Stimulated activated CD8-positive, alpha-beta memory T cell treated with anti-CD3 and anti-CD28 coated beads, Interleukin-4, amount 100 ng/mL, for 1 hour (primary cell): ENCODE measurements at regions not wholly inside any gene's neighbourhood (a gene's known extent, or its start where the extent isn't known, plus 50 kb on each side); places are given as distances from the start of the nearest gene placed in this dataset.

Experiments
- DNase-seq, 2 donors: peaks; one replicate each; pipeline ENCODE4 v3.0.0-alpha.2; 2020; ENCODE audit warnings: low read depth in 2 of 2, low spot score in 1 of 2

GRCh38 chr10:110432814-110433565, 64.7 kb upstream of the DUSP5 start:
- no peak for DNase-seq

DNA sequence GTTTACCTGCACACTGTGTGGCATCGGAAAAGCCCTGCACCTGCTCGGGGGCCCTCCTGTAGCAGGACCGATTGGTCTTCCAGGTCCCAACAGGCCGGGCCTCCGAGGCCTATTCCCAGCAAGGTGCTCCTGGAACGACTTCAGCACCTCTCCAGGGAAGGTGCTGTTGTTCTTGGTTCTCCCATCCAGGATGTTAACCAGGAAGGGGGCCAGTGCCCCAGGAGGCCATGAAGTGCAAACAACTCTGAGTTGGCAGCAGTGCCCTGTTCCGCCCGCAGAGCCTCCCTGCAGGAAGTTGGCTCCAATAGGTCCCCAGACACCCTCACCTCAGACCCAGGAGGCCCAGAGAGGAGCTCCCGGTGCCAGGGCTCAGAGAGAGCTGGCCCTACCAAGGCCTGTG, 64.0 kb upstream of the DUSP5 start:
- no peak for DNase-seq

- no peak for DNase-seq
Measured at GRCh38 chr10:110434489-110435096, 63.1 kb upstream of the DUSP5 start.

DNA sequence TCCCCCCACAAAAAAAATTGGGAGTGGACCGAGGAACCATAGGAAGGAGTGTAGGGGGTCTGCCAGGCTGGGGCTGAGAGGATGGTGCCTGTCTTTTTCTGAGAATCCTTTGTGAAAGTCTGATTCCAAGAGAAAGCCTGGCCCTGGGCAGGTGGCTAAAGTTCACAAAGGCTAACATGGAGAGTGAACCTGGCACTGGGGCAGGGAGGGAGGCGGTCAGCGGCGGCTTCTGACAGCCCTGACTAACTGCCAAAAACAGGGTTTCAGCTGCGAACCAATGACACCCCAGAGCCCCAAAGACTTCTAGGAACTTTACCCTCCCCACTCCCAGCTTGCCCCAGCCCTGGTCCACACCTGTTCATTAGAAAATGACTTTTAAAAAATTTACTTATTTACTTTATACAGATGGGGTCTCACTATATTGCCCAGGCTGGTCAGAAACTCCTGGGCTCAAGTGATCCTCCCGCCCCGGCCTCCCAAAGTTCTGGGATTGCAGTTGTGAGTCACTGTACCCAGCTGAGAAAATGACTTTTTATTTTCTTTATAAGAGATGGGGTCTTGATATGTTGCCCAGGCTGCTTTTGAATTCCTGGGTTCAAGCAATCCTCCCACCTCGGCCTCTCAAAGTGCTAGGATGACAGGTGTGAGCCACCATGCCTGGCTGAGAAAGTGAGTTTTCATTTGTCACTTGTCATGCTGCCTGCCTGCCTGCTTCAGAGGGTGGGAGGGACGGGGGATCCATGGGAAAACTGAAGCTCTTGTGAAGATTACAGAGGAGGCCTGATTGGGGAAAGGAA, 61.0 kb upstream of the DUSP5 start:
- no peak for DNase-seq

DNA sequence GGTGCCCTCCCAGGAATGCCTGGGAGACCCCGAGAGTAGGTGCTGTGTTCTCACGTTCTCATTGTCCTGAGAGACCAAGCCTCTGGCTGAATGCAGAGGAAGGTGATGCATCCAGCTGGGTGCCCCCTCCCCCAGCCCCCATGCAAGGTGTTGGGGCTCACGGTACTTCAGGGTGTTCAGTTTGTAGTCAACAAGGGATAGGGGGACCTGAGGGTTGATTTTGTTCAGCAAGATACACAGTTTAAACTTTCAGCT, 60.4 kb upstream of the DUSP5 start:
- DNase-seq, result no peak

- DNase-seq, result no peak
Measured at GRCh38 chr10:110437761-110438341, 59.9 kb upstream of the DUSP5 start.

DNA sequence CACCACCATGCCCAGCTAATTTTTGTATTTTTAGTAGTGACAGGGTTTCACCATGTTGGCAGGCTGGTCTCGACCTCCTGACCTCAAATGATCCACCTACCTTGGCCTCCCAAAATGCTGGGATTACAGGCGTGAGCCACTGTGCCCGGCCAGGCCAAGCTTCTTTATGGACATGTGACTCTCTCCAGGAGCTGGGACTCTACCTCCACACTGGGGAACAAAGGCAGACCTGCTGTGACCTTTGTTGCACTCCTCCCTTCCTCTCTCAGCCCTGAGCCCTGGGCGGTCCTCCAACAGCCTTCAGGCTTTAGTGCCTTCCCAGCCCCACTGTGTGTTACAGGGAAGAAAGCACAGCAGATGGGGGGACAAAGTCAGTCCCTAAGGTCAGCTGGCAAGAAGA, 55.0 kb upstream of the DUSP5 start:
- no peak for DNase-seq

DNA sequence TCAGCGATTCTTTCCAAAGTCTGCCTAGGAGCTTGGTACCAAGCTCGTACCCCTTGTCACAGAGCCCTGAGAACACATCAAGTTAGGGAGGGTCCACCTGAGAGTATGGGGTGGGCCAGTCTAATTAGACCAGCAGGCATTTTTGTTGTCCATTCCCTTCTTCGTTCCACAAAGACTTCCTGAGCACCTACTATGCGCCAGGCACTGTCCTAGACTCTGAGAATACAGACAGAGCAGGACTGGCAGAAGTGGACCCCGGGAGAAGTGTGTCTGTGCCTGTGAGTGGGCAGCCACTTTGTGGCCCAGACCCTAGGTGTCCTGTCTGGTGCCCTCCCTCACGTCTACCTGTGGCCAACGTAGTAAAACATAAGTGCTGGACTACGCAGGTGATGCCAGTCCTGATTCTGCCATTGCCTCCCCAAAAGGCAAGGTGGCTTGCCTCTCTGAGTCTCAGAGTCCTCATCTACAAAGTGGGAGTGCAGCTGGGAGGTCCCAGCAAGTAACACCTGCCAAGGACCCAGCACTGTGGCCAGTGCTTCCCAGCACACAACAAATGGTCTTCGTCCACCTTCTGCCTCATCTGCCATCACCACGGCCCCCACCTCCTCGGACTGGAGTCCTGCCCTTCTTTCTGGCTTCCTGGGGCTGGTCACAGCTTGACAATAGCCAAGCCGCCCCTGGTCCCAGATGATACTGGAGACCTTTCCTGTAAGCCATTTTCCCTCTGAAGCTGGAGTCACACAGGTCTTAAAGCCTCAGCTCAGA, 54.3 kb upstream of the DUSP5 start:
- no peak for DNase-seq

DNA sequence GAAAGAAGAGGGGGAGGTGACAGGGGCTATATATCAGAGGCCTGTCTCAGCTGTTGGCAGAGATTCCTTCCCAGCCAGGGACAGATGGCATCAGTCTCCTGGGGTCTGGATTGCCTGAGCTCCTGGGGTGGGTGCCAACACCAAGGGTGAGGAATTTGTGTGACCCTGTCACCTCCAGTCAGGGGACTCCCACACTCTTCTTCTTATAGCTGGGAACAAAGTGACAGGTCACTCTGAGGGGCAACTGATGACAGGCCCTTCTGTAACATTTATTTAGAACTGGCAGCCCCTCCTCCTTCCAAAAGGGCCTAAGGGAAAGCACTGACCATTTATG, 53.7 kb upstream of the DUSP5 start:
- no peak for DNase-seq

GRCh38 chr10:110445871-110446270, 51.8 kb upstream of the DUSP5 start:
- no peak for DNase-seq

- no peak for DNase-seq
Measured at GRCh38 chr10:110446277-110446676, 51.4 kb upstream of the DUSP5 start.

DNA sequence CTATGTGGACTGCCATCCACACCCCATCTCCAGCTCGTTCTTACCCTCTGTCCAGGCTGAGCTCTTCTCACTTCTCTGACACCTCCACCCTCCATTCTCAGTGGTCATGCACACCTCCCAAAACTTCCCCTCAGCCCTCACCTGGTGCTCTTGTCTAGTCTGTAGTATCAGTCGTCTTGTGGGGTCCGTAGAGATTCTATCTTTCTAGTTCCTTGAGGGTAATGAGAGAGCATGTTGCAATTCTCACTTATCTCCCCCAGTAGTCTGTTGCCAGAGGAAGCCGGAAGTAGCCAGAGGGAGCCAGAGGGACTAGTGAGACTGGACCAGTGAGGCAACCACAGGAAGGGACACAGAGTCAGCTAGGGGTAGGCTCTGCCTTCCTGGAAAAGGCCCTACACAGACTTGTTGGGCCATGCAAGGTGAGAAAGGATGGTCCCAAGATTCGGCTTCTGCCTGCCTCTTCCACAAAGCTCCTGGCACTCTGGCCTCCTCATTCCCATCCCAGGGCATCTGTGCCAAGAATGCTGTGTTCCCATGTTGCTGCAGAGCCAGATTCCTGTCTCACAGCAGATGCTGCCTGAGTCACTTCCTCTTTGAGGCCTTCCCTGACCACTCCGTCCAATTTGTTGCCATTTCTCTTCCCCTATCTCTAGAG, 50.6 kb upstream of the DUSP5 start:
- DNase-seq, result no peak

DNA sequence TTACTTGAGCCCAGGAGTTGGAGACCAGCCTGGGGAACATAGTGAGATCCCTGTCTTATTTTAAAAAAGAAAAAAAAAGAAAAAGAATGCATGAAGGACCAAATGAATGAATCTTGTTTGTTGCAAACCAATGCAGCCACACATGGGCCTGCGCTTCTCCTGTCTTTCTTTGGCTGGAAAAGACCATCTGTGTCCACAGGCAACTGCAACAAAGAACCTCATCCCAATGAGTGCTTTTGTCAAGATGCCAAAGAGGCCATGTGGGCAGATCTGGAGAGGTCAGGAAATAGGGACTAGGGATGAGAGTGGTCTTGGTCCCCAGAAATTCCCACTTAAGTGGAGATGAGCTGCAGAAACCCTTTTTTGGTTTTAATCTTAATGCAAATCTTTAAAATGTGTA, 49.8 kb upstream of the DUSP5 start:
- no peak for DNase-seq
